ENCODE measurements at regions not wholly inside any gene's neighbourhood (a gene's known extent, or its start where the extent isn't known, plus 50 kb on each side); places are given as distances from the start of the nearest gene placed in this dataset.
"Not testable (repeated sequence)": the region's sequence is repeated elsewhere in the genome, so short reads cannot be mapped to it uniquely, and the experiment has no call there.

GRCh38 chr6:144630857-144631256 is 345.7 kb downstream of the UTRN start:
- DNase-seq: no peak

GRCh38 chr6:144632266-144632665 is 347.1 kb downstream of the UTRN start:
- DNase-seq: no peak

GRCh38 chr6:144633886-144634285 is 348.8 kb downstream of the UTRN start:
- no peak for DNase-seq

- no peak for DNase-seq
Observed at GRCh38 chr6:144634371-144634770, 349.2 kb downstream of the UTRN start.

GRCh38 chr6:144635051-144635450 is 349.9 kb downstream of the UTRN start:
- no peak for DNase-seq

- DNase-seq: not testable (repeated sequence)
Observed at GRCh38 chr6:144636025-144636424, 350.9 kb downstream of the UTRN start.

- DNase-seq: no peak
Observed at GRCh38 chr6:144637541-144637940, 352.4 kb downstream of the UTRN start.

GRCh38 chr6:144639654-144640053 is 354.5 kb downstream of the UTRN start:
- DNase-seq: no peak

GRCh38 chr6:144641286-144641685 is 356.2 kb downstream of the UTRN start:
- DNase-seq: no peak

GRCh38 chr6:144644776-144645175 is 359.6 kb downstream of the UTRN start:
- no peak for DNase-seq

GRCh38 chr6:144646093-144647056 is 361.2 kb downstream of the UTRN start:
- DNase-seq: no peak

- DNase-seq: no peak
Observed at GRCh38 chr6:144647406-144647964, 362.4 kb downstream of the UTRN start.

- DNase-seq: no peak
Observed at GRCh38 chr6:144647971-144648651, 363.0 kb downstream of the UTRN start.

GRCh38 chr6:144649085-144649484 is 363.9 kb downstream of the UTRN start:
- DNase-seq: no peak

- DNase-seq: no peak
Observed at GRCh38 chr6:144651234-144651633, 366.1 kb downstream of the UTRN start.

- DNase-seq: no peak
Observed at GRCh38 chr6:144652292-144652891, 367.3 kb downstream of the UTRN start.

- DNase-seq: no peak
Observed at GRCh38 chr6:144653885-144654505, 368.9 kb downstream of the UTRN start.

GRCh38 chr6:144654506-144654905 is 369.4 kb downstream of the UTRN start:
- no peak for DNase-seq

- DNase-seq: no peak
Observed at GRCh38 chr6:144655376-144655775, 370.2 kb downstream of the UTRN start.

- DNase-seq: no peak
Observed at GRCh38 chr6:144657691-144658090, 372.6 kb downstream of the UTRN start.

- no peak for DNase-seq
Observed at GRCh38 chr6:144659202-144660182, 374.4 kb downstream of the UTRN start.

Data from activated gamma-delta T cell treated with Interleukin-2 at 50 U/mL for 16 hours (primary cell).